ENCODE measurements at regions not wholly inside any gene's neighbourhood (a gene's known extent, or its start where the extent isn't known, plus 50 kb on each side); places are given as distances from the start of the nearest gene placed in this dataset.

DNA sequence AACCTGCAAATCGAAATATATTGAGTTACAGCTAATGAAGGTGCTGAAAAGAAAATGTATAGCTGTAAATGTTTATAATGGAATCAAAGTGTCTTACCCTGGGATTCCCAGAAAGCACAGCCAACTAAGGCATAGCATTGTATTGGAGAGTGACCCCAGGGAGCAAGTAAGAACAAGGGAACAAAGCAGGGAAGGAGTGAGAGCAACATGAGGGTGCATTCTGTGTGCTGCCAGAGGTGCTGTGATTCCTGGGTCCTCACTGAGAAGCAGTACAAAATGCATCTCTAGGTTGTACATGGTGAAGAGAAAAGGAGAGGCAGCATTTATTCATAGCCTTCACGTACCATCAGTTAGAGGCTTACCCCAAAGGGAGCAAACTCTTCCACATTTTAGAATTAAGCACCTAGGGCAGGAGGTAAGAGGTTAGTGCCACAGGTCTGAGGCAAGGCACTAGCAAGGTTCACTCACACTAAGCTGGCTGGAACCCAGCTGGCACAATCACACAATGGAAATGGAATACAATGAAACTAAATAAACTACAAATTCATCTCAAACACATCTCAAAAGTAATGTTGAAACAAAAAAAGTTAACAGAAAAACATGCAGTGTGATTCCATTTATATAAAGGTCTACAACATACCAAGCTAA is 151.5 kb upstream of the C2CD4B start:
- Histone ChIP-seq H3K27ac (no peak overlapping the region), H3K4me3 (no peak overlapping the region), H3K36me3 (no peaks in the 10 kb centered on the region), H3K9me3 (no peaks in the 10 kb centered on the region), H3K4me1 (no peaks in the 10 kb centered on the region), H3K27me3 (no peaks in the 10 kb centered on the region)
- no peak for DNase-seq (ENCODE audit: extremely low spot score in 2 of 2)
- no peak for TF ChIP-seq POLR2AphosphoS5 (IDR thresholded peaks at IDR 0.05; ENCODE audit: insufficient read depth in 1 of 2, low read depth in 1 of 2)
- no peak for TF ChIP-seq POLR2A (IDR thresholded peaks at IDR 0.05)
- TF ChIP-seq, protein P1, sequence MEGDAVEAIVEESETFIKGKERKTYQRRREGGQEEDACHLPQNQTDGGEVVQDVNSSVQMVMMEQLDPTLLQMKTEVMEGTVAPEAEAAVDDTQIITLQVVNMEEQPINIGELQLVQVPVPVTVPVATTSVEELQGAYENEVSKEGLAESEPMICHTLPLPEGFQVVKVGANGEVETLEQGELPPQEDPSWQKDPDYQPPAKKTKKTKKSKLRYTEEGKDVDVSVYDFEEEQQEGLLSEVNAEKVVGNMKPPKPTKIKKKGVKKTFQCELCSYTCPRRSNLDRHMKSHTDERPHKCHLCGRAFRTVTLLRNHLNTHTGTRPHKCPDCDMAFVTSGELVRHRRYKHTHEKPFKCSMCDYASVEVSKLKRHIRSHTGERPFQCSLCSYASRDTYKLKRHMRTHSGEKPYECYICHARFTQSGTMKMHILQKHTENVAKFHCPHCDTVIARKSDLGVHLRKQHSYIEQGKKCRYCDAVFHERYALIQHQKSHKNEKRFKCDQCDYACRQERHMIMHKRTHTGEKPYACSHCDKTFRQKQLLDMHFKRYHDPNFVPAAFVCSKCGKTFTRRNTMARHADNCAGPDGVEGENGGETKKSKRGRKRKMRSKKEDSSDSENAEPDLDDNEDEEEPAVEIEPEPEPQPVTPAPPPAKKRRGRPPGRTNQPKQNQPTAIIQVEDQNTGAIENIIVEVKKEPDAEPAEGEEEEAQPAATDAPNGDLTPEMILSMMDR (IDR thresholded peaks at IDR 0.05), result no peak
- intact Hi-C loops (cut with DNase I), result no loop called here

DNA sequence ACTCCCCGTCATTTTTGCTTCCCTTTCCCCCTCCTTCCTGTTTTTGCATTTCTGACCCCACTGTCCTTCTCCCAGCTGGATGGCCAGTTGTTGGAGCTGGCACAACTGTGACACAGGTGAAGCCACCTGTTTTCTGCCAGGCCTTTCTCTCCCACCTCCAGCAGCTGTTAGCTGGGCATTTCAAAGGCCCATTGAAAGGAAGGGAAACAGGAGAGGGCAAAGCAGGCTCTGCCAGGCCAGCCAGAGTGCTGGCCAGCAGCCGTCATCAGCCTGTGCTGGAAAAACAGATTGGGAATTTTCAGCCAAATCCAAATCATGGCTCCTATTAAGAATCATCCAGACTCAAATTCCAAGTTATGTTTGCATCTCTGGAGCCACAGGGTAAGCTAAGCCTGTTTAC is 155.2 kb upstream of the C2CD4B start:
- H3K9me3 ChIP-seq, result no peaks in the 10 kb centered on the region
- no peaks in the 10 kb centered on the region for H3K27me3 ChIP-seq
- no peak for DNase-seq (ENCODE audit: extremely low spot score in 2 of 2)
- H3K27ac ChIP-seq, result no peak overlapping the region
- TF ChIP-seq, protein P1 (IDR thresholded peaks at IDR 0.05), result no peak
- TF ChIP-seq POLR2AphosphoS5 (IDR thresholded peaks at IDR 0.05; ENCODE audit: insufficient read depth in 1 of 2, low read depth in 1 of 2), result no peak
- no peak for TF ChIP-seq POLR2A (IDR thresholded peaks at IDR 0.05)
- H3K36me3 ChIP-seq, result no peaks in the 10 kb centered on the region
- no peak overlapping the region for H3K4me3 ChIP-seq
- no peaks in the 10 kb centered on the region for H3K4me1 ChIP-seq
- intact Hi-C loops (cut with DNase I), result no loop called here

DNA sequence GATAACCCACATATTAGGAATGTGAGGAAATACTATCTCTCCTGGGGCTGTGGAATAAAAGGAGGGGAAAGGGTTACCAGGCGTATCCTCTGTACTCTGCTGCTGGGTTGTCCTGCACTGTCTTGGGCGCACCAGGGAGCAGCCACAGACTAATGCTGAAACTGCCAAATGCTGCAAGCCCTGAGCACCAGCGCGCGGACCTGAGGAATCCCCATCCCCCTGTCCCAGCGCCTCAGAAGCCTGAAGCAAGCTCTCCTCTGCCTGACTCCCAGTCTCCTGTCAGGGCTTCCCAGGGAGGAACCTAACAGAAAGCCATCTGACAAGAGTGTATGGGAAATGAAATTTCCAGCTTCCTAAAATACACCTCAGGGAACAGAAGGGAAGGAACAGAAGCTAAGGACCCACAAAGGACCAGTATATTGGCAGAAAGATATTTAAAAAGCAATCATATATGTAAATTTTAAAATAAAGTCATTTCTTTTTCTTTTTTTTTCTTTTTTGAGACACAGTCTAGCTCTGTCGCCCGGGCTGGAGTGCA is 158.3 kb upstream of the C2CD4B start:
- H3K4me1 ChIP-seq, result no peaks in the 10 kb centered on the region
- intact Hi-C loops (cut with DNase I), result no loop called here
- H3K9me3 ChIP-seq, result no peaks in the 10 kb centered on the region
- H3K27me3 ChIP-seq, result no peaks in the 10 kb centered on the region
- no peak overlapping the region for H3K27ac ChIP-seq
- TF ChIP-seq POLR2AphosphoS5 (IDR thresholded peaks at IDR 0.05; ENCODE audit: insufficient read depth in 1 of 2, low read depth in 1 of 2) (no peak), POLR2A (IDR thresholded peaks at IDR 0.05) (no peak)
- TF ChIP-seq, protein P1 (IDR thresholded peaks at IDR 0.05), result no peak
- H3K36me3 ChIP-seq, result no peaks in the 10 kb centered on the region
- H3K4me3 ChIP-seq, result no peak overlapping the region
- no peak for DNase-seq (ENCODE audit: extremely low spot score in 2 of 2)

DNA sequence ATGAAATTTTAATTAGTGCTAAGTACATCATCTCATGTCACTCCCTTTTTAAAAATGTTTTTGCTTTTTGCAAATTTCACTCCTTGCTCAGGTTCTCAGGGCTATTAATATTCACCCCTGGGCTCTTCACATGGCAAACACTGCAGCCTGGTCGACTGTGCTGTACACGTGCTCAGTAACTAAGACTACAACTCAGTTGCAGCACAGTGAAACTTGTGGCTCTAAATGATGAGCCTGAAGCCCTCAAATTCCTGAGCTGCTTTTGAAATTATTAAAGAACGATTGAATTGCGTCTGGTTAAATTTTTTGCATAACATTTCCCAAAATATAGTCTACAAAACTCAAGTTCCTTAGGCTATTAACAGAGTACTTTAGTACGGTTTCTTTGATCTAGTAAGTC is 159.3 kb upstream of the C2CD4B start:
- no peaks in the 10 kb centered on the region for H3K36me3 ChIP-seq

DNA sequence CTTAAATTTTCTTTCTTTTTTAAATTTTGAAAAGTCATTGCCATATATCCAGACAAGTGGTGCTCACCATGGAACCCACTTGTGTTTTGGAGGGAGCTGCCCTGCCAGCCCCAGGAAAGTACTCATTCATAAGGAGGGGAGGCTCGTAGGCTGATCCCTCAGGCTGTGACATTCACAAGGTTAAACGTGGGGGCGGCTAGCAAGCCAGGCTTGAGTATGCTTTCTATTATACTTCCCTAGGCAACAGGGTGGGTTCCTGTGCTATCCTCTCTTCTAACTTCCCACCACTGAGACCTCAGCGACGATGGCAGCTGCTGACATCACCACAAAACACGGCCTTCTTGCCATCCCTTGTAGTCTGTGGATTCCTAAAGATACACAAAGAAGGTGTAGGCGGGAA is 160.5 kb upstream of the C2CD4B start:
- Histone ChIP-seq H3K9me3 (no peaks in the 10 kb centered on the region), H3K4me3 (no peak overlapping the region), H3K27ac (no peak overlapping the region), H3K36me3 (no peaks in the 10 kb centered on the region), H3K27me3 (no peaks in the 10 kb centered on the region), H3K4me1 (no peaks in the 10 kb centered on the region)
- TF ChIP-seq POLR2A (IDR thresholded peaks at IDR 0.05) (no peak), POLR2AphosphoS5 (IDR thresholded peaks at IDR 0.05; ENCODE audit: insufficient read depth in 1 of 2, low read depth in 1 of 2) (no peak)
- TF ChIP-seq, protein P1 (IDR thresholded peaks at IDR 0.05), result no peak
- no peak for DNase-seq (ENCODE audit: extremely low spot score in 2 of 2)
- intact Hi-C loops (cut with DNase I), result no loop called here

More for the DNA sequence above, 159.3 kb upstream of the C2CD4B start:
- Histone ChIP-seq H3K27ac (no peak overlapping the region), H3K27me3 (no peaks in the 10 kb centered on the region), H3K9me3 (no peaks in the 10 kb centered on the region), H3K4me1 (no peaks in the 10 kb centered on the region), H3K4me3 (no peak overlapping the region)
- TF ChIP-seq, protein P1 (IDR thresholded peaks at IDR 0.05), result no peak
- TF ChIP-seq POLR2A (IDR thresholded peaks at IDR 0.05), result no peak
- no peak for DNase-seq (ENCODE audit: extremely low spot score in 2 of 2)
- intact Hi-C loops (cut with DNase I), result no loop called here
